GM10266 (cell line): ENCODE measurements at regions not wholly inside any gene's neighbourhood (a gene's known extent, or its start where the extent isn't known, plus 50 kb on each side); places are given as distances from the start of the nearest gene placed in this dataset.

Experiments
- DNase-seq: peaks from one replicate; pipeline ENCODE4 v3.0.0; 2012; ENCODE audit errors: extremely low spot score
- TF ChIP-seq, protein P1 (sequence below): IDR thresholded peaks from 2 replicates; pipeline ENCODE4 v1.5.1; 2012; ENCODE audit warnings: mild to moderate bottlenecking, low read depth; ENCODE audit not compliant: control insufficient read depth, insufficient read depth; ENCODE audit errors: missing control alignments

DNA sequence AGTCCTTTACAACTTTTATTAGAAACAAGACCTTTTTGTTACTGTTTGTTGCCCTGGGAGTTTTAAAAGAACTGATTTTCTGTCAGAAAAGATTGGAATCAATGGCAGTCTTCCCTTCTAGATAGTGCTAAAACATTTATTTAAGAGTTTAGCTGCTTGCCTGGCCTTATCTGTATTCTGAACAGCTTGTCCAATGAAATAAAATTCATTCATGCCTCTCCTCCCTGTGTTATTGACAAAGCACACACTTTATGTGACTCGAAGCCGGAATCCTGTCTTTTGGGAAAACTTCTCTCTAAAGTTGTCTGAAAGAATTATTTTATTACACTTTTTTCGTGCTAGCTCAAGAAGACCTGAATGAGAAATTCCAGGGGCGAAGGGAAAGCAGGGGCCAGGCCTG is 992.5 kb downstream of the TYW1 start:
- DNase-seq: no peak
- TF ChIP-seq, protein P1, sequence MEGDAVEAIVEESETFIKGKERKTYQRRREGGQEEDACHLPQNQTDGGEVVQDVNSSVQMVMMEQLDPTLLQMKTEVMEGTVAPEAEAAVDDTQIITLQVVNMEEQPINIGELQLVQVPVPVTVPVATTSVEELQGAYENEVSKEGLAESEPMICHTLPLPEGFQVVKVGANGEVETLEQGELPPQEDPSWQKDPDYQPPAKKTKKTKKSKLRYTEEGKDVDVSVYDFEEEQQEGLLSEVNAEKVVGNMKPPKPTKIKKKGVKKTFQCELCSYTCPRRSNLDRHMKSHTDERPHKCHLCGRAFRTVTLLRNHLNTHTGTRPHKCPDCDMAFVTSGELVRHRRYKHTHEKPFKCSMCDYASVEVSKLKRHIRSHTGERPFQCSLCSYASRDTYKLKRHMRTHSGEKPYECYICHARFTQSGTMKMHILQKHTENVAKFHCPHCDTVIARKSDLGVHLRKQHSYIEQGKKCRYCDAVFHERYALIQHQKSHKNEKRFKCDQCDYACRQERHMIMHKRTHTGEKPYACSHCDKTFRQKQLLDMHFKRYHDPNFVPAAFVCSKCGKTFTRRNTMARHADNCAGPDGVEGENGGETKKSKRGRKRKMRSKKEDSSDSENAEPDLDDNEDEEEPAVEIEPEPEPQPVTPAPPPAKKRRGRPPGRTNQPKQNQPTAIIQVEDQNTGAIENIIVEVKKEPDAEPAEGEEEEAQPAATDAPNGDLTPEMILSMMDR: no peak

DNA sequence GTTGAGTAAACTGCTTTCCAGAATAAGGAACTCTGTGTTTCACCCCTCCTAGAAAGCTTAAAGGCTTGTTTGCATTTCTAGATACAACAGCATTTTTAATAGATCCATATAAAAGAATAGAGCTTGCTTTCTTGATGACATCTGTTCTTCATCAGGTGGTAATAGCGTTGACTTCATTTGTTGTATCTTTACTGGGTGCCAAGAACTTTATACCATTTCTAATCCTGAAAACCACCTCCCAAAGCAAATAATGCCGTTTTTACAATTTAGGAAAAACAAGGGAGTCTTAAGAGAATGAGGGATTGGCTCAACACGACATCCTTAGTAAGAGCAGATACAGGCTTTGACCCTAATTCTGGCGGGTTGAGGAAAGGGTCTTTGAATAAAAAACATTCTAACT is 993.4 kb downstream of the TYW1 start:
- TF ChIP-seq, protein P1: no peak
- DNase-seq: no peak

DNA sequence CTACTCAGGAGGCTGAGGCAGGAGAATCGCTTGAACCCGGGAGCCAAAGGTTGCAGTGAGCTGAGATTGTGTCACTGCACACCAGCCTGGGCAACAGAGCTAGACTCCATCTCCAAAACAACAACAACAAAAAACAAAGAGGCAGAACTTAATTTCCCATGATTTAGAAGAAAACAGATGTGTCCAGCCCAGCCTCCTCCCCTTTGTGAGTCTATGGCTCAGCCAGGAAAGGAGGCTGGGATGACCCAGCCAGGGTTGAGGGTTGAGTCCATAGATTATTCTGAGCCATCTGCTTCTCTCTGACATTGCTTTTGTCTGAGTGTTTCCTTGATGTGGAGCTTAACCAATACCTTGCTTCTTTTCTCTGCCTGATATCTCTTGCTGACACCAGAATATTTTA is 994.1 kb downstream of the TYW1 start:
- DNase-seq: no peak
- TF ChIP-seq, protein P1: no peak

DNA sequence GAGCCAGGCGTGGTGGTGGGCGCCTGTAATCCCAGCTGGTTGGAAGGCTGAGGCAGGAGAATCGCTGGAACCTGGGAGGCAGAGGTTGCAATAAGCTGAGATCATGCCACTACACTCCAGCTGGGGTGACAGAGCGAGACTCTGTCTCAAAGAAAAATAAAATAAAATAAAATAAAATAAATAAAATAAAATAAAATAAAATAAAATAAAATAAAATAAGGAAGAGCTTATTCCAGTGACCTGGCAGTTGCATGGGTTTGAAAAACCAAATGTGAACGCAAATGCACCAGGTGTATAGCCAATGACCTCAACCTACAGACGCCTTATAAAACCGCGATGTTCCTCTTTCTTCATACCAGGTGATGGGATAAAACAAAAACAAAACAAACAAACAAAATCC is 995.7 kb downstream of the TYW1 start:
- DNase-seq: no peak
- TF ChIP-seq, protein P1: no peak

DNA sequence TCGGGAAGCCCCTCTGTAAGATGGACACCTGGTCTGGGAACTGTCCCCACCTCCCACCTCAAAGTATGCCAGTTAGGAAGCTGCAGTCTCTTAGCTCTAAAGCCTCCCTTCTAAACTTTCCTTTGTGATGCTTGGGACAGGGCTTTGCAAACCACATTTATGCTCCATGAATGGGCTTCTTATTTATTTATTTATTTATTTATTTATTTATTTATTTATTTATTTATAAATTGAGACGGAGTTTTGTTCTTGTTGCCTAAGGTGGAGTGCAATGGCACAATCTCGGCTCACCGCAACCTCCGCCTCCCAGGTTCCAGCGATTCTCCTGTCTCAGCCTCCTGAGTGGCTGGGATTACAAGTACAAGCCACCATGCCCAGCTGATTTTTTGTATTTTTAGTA is 1009.4 kb downstream of the TYW1 start:
- TF ChIP-seq, protein P1: no peak
- DNase-seq: no peak

DNA sequence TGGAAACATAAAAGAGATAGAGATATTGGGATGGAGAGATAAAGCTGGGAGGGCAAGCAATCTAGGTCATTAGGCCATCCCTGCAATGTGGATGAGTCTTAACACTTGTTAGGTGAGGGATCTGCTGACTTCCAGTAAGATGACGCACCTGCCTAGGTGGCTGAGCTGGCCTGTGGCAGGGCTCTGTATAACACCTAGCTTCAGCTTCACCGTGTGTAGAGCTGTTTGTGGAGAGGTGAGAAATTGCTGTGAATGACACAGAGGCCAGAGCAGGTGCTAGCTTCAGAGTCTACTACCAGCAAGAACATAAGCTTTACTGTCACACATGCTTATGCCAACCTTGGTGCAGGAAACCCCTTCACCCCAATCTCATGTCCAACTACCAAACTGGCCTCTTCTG is 1010.0 kb downstream of the TYW1 start:
- no peak for DNase-seq
- TF ChIP-seq, protein P1: no peak

DNA sequence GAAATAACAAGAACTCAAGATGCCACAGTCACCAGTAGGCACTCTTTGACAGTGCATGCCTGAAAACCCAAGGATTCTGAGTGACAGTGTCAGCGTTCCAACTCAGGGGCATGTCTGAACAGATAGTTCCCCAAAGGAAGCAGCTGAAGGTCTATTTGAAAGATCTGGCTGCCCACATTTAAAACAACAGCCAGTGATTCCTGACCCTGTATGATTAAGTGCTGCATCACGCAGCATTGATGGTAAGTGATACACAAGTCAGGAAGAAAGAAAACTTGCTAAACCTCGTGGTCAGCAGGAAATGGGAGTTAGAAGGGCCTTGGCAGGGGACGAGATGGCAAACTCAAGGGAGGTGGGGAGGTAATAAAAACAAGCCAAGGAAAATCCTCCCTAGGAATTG is 1013.1 kb downstream of the TYW1 start:
- TF ChIP-seq, protein P1: no peak
- no peak for DNase-seq
